ENCODE measurements at regions not wholly inside any gene's neighbourhood (a gene's known extent, or its start where the extent isn't known, plus 50 kb on each side); places are given as distances from the start of the nearest gene placed in this dataset.
"Not testable (repeated sequence)": the region's sequence is repeated elsewhere in the genome, so short reads cannot be mapped to it uniquely, and the experiment has no call there.

DNA sequence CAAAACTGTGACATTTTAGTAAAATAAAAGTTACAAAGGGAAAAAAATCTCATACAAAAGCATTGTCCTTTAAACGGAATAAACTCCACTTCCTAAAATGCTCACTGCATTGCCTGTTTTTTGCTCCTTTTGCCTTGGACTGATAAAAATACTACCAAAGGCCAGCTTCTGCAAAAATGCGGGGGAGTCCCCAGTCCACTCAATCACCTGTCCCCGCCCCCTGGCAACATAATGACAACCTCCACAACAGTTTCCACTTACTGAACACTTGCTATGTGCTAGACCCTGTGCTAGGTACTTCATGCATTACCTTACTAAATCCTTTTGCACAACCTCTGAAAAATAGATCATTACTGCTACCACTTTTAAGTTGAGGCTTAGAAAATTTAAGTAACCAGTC is 172.7 kb upstream of the CCL2 start:
- H3K4me3 ChIP-seq (ENCODE audit: low read depth, low read length): no peak overlapping the region
- no peak for DNase-seq (ENCODE audit: low read depth)
- no peak for TF ChIP-seq CTCF (IDR thresholded peaks at IDR 0.05; ENCODE audit: insufficient read depth, low read depth, low read length, missing control alignments)

- not testable (repeated sequence) for H3K4me3 ChIP-seq (ENCODE audit: low read depth, low read length); DNase-seq (ENCODE audit: low read depth)
Measured at GRCh38 chr17:34089042-34089441, 166.0 kb upstream of the CCL2 start.

DNA sequence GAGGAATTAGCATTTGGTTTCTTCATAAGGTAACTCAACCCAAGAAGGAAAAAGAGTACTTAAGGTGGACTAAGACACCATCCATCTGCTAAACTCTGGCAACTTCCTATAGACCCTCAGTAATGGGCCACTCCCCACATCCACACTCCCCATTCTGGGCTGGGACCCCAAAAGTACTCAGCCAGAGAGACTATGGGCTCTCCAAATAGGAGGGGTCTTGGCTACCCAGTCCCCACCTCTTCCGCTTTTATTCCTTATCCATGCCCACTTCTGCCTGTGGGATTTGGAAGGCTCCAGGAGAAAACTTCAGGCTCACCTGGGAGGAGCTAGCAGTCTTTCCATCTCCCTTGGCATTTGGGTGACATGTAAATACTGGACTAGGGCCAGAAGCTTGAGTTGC is 164.5 kb upstream of the CCL2 start:
- no peak overlapping the region for H3K4me3 ChIP-seq (ENCODE audit: low read depth, low read length)
- DNase-seq (ENCODE audit: low read depth): no peak
- TF ChIP-seq CTCF (IDR thresholded peaks at IDR 0.05; ENCODE audit: insufficient read depth, low read depth, low read length, missing control alignments): no peak

DNA sequence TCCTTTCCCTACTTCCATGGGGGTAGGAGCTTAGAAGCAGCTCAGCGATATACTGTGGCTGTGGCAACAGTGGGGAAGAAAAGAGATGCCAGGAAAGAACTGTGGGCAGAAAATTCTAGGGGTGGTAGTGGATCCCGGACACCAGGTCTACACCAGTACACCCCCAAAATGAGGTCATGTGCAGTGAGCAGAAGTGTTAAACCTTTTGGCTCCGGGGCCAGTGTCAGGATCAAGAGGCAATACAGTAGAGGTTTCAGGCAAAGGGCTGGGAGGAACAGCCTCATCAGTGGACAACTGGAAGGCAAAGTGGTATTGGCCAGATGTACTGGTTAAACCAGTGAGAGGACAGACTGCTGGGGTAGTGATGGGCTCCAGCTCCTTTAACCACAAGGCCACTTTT is 163.1 kb upstream of the CCL2 start:
- H3K4me3 ChIP-seq (ENCODE audit: low read depth, low read length): no peak overlapping the region
- no peak for TF ChIP-seq CTCF (IDR thresholded peaks at IDR 0.05; ENCODE audit: insufficient read depth, low read depth, low read length, missing control alignments)
- DNase-seq (ENCODE audit: low read depth): no peak

DNA sequence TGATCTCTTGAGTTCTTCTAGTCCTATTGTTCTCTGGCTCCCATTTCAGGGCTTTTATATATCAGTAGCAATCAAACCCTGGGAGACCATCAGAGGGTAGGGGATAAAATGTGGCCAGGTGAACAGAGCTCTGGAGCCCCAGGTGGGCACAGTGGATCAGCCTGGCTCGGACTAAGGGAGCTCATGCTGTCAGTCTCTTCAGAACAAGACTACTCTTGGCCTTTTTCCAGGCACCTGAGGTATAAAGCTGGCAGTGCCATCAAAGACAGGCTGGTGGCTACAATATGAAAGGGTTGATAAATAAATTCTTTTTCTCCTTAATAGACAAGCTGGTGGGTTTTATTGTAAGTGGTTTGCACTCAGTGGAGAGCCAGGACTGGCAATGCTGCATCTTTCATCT is 160.0 kb upstream of the CCL2 start:
- DNase-seq (ENCODE audit: low read depth): no peak
- H3K4me3 ChIP-seq (ENCODE audit: low read depth, low read length): no peak overlapping the region
- no peak for TF ChIP-seq CTCF (IDR thresholded peaks at IDR 0.05; ENCODE audit: insufficient read depth, low read depth, low read length, missing control alignments)

DNA sequence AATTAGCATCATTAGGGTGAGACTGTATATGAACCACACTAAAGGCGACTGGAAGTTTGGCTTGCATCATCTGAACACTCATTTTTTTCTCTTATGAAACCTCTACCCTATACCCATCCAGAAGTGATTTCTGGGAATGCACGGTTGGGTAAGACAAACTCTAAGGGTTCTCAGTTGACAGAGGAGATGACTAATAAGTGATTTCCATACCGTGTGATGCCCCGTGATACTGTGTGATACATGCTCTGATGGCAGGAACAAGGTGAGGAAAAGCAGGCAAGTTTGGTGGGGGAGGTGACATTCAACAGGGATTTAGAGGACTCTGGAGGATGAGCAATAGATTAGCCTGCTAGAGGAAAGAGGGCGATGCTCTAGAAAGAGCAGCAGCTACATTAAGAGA is 156.4 kb upstream of the CCL2 start:
- no peak for DNase-seq (ENCODE audit: low read depth)
- TF ChIP-seq CTCF (IDR thresholded peaks at IDR 0.05; ENCODE audit: insufficient read depth, low read depth, low read length, missing control alignments): no peak
- no peak overlapping the region for H3K4me3 ChIP-seq (ENCODE audit: low read depth, low read length)

DNA sequence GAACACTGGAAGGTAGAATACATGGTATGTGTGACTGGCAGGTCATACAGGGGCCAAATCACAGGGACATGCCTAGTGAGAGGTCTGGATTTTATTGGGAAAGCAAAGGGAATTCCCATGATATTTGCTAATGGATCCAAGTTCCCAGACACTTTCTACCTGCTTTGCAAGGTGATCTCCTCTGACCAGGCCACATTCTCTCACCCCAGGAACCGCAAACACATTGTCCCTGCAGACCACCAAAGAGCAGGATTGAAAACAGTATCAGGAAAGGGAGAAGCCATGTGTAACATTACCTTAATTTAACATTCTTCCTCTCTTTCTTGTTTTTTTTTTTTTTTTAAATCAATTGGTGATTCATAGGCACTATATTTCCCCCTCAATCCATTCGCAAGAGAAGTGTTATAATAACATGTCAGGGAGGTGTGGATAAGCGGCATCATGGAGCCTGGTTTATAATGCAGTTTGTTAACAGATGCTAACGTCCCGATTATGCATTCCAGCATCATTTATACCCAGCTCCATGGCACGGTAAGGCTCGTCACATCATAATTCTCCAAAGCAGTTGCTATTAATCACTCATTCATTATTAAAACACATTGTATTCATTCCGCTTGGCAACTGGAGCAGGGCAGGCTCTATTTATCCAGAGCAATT is 155.1 kb upstream of the CCL2 start:
- H3K4me3 ChIP-seq (ENCODE audit: low read depth, low read length): no peak overlapping the region
- DNase-seq (ENCODE audit: low read depth): no peak
- no peak for TF ChIP-seq CTCF (IDR thresholded peaks at IDR 0.05; ENCODE audit: insufficient read depth, low read depth, low read length, missing control alignments)

Measured in GM12865 (cell line).